ENCODE measurements at regions not wholly inside any gene's neighbourhood (a gene's known extent, or its start where the extent isn't known, plus 50 kb on each side); places are given as distances from the start of the nearest gene placed in this dataset.

- TF ChIP-seq CTCF (IDR thresholded peaks at IDR 0.05; ENCODE audit: low read depth, low read length, poor library complexity, severe bottlenecking) (no peak), EZH2phosphoT487 (IDR thresholded peaks at IDR 0.05; ENCODE audit: borderline replicate concordance, low read length) (no peak)
- H3K4me3 ChIP-seq (ENCODE audit: low read length): no peak overlapping the region
Measured at GRCh38 chr20:40090236-40090635, 598.8 kb downstream of the MAFB start.

DNA sequence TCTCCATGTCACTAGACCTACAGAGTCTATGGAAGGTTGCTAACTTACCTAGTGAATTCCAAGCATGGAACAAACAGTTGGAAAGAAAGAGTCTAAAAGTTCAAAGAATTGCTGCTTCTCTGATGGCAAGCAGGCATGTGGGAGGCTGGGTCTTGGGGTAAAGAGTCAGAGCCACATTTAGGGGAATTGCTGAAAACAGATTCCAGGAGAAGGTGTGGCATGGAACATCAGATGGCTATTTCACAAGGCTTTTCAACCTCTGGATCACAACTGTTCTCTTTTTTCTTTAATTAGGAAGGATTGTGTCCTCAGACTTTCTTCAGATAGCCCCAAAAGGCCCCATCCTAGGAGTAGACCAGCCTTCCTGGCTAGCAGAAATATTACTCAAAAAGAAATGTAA, 601.5 kb downstream of the MAFB start:
- H3K27me3 ChIP-seq (ENCODE audit: control insufficient read depth, low read length): no peaks in the 10 kb centered on the region
- no peaks in the 10 kb centered on the region for H3K36me3 ChIP-seq (ENCODE audit: control insufficient read depth, low read length)
- H3K4me2 ChIP-seq (ENCODE audit: low read length): no peak overlapping the region
- no peak overlapping the region for H3K27ac ChIP-seq (ENCODE audit: low read depth, low read length)
- no peaks in the 10 kb centered on the region for H3F3A ChIP-seq (ENCODE audit: control insufficient read depth, insufficient read depth)
- no peaks in the 10 kb centered on the region for H3K9me2 ChIP-seq (replicated peaks; ENCODE audit: control insufficient read depth, low read length)
- TF ChIP-seq EZH2phosphoT487 (IDR thresholded peaks at IDR 0.05; ENCODE audit: borderline replicate concordance, low read length): no peak
- H3K79me2 ChIP-seq (ENCODE audit: control insufficient read depth, low read length): no peaks in the 10 kb centered on the region
- H3K4me1 ChIP-seq (ENCODE audit: control insufficient read depth, low read length): no peaks in the 10 kb centered on the region
- no peaks in the 10 kb centered on the region for H4K20me1 ChIP-seq (ENCODE audit: control insufficient read depth, insufficient read depth, low read depth, low read length)
- H3K9me3 ChIP-seq (ENCODE audit: control insufficient read depth, insufficient read depth, low read length): no peaks in the 10 kb centered on the region
- no peak overlapping the region for H3K4me3 ChIP-seq (ENCODE audit: low read length)

More at GRCh38 chr20:40090236-40090635, 598.8 kb downstream of the MAFB start:
- Histone ChIP-seq H3K27me3 (ENCODE audit: control insufficient read depth, low read length) (no peaks in the 10 kb centered on the region), H3K36me3 (ENCODE audit: control insufficient read depth, low read length) (no peaks in the 10 kb centered on the region), H3K9me3 (ENCODE audit: control insufficient read depth, insufficient read depth, low read length) (no peaks in the 10 kb centered on the region), H3F3A (ENCODE audit: control insufficient read depth, insufficient read depth) (no peaks in the 10 kb centered on the region), H3K4me2 (ENCODE audit: low read length) (no peak overlapping the region), H3K9me2 (replicated peaks; ENCODE audit: control insufficient read depth, low read length) (no peaks in the 10 kb centered on the region), H3K27ac (ENCODE audit: low read depth, low read length) (no peak overlapping the region), H4K20me1 (ENCODE audit: control insufficient read depth, insufficient read depth, low read depth, low read length) (no peaks in the 10 kb centered on the region), H3K4me1 (ENCODE audit: control insufficient read depth, low read length) (no peaks in the 10 kb centered on the region), H3K79me2 (ENCODE audit: control insufficient read depth, low read length) (no peaks in the 10 kb centered on the region)

GRCh38 chr20:40085513-40085912, 603.5 kb downstream of the MAFB start:
- Histone ChIP-seq H3K4me1 (ENCODE audit: control insufficient read depth, low read length) (no peaks in the 10 kb centered on the region), H3K27me3 (ENCODE audit: control insufficient read depth, low read length) (no peaks in the 10 kb centered on the region), H3K79me2 (ENCODE audit: control insufficient read depth, low read length) (no peaks in the 10 kb centered on the region), H3K36me3 (ENCODE audit: control insufficient read depth, low read length) (no peaks in the 10 kb centered on the region), H3K27ac (ENCODE audit: low read depth, low read length) (no peak overlapping the region), H3K9me2 (replicated peaks; ENCODE audit: control insufficient read depth, low read length) (no peaks in the 10 kb centered on the region), H4K20me1 (ENCODE audit: control insufficient read depth, insufficient read depth, low read depth, low read length) (no peaks in the 10 kb centered on the region), H3F3A (ENCODE audit: control insufficient read depth, insufficient read depth) (no peaks in the 10 kb centered on the region), H3K9me3 (ENCODE audit: control insufficient read depth, insufficient read depth, low read length) (no peaks in the 10 kb centered on the region), H3K4me3 (ENCODE audit: low read length) (no peak overlapping the region), H3K4me2 (ENCODE audit: low read length) (no peak overlapping the region)
- TF ChIP-seq EZH2phosphoT487 (IDR thresholded peaks at IDR 0.05; ENCODE audit: borderline replicate concordance, low read length): no peak
- TF ChIP-seq CTCF (IDR thresholded peaks at IDR 0.05; ENCODE audit: low read depth, low read length, poor library complexity, severe bottlenecking): no peak

GRCh38 chr20:40082436-40082835, 606.6 kb downstream of the MAFB start:
- H3K4me3 ChIP-seq (ENCODE audit: low read length): no peak overlapping the region
- no peaks in the 10 kb centered on the region for H3K9me2 ChIP-seq (replicated peaks; ENCODE audit: control insufficient read depth, low read length)
- no peaks in the 10 kb centered on the region for H3K36me3 ChIP-seq (ENCODE audit: control insufficient read depth, low read length)
- no peaks in the 10 kb centered on the region for H3K9me3 ChIP-seq (ENCODE audit: control insufficient read depth, insufficient read depth, low read length)
- no peak overlapping the region for H3K27ac ChIP-seq (ENCODE audit: low read depth, low read length)
- H4K20me1 ChIP-seq (ENCODE audit: control insufficient read depth, insufficient read depth, low read depth, low read length): no peaks in the 10 kb centered on the region
- H3K4me1 ChIP-seq (ENCODE audit: control insufficient read depth, low read length): no peaks in the 10 kb centered on the region
- H3F3A ChIP-seq (ENCODE audit: control insufficient read depth, insufficient read depth): no peaks in the 10 kb centered on the region
- TF ChIP-seq CTCF (IDR thresholded peaks at IDR 0.05; ENCODE audit: low read depth, low read length, poor library complexity, severe bottlenecking) (no peak), EZH2phosphoT487 (IDR thresholded peaks at IDR 0.05; ENCODE audit: borderline replicate concordance, low read length) (no peak)
- H3K4me2 ChIP-seq (ENCODE audit: low read length): no peak overlapping the region
- H3K27me3 ChIP-seq (ENCODE audit: control insufficient read depth, low read length): no peaks in the 10 kb centered on the region
- H3K79me2 ChIP-seq (ENCODE audit: control insufficient read depth, low read length): no peaks in the 10 kb centered on the region

All from DOHH2 (cell line).